ENCODE measurements at regions not wholly inside any gene's neighbourhood (a gene's known extent, or its start where the extent isn't known, plus 50 kb on each side); places are given as distances from the start of the nearest gene placed in this dataset.

DNA sequence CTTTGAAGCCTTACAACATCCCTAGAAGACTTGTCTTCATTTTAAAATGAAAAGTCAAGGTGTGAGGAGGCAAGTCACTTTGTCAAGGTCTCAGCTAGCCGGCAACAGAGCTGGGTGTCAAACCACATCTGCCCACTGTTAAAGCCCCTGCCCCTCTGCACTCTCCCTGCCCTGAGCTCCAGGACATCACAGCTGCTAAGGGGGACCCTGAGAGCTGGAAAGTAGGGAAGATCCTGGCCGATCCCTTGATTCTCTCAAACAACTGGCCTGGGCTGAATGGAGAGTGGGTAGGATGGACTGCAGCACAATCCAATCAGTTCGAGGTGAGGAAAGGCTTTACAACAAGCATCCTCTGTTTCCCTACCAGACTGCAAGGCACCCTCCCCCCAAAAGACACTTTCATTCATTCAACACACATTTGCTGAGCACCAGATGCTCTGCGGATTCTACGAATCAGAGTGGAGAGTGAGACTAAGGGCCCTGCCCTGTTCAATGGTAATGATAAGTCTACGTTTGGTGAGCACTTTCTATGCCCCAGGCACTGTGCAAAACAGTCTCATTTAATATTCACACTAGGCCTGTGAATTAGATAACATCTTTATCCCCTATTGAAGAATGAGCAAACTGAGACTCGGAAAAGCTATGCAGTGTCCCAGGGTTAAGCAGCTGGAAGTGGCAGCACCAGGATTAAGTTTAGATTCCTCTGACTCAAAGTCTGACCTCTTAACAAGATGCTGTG is 148.1 kb downstream of the HERPUD2 start:
- no peak for TF ChIP-seq CSDC2 (CRISPR knock-in tag; IDR thresholded peaks at IDR 0.05)
- TF ChIP-seq RARB (CRISPR knock-in tag; IDR thresholded peaks at IDR 0.05): no peak
- TF ChIP-seq SNAI2 (CRISPR knock-in tag; IDR thresholded peaks at IDR 0.05): no peak
- TF ChIP-seq TOX (CRISPR knock-in tag; IDR thresholded peaks at IDR 0.05; ENCODE audit: borderline replicate concordance): no peak
- no peak for TF ChIP-seq OSR1 (CRISPR knock-in tag; IDR thresholded peaks at IDR 0.05)
- no peak for TF ChIP-seq ESRRG (CRISPR knock-in tag; IDR thresholded peaks at IDR 0.05)
- no peak for TF ChIP-seq ZFP3 (CRISPR knock-in tag; IDR thresholded peaks at IDR 0.05)
- no peak for TF ChIP-seq BACH2 (CRISPR knock-in tag; IDR thresholded peaks at IDR 0.05; ENCODE audit: borderline replicate concordance)
- TF ChIP-seq, protein P1, sequence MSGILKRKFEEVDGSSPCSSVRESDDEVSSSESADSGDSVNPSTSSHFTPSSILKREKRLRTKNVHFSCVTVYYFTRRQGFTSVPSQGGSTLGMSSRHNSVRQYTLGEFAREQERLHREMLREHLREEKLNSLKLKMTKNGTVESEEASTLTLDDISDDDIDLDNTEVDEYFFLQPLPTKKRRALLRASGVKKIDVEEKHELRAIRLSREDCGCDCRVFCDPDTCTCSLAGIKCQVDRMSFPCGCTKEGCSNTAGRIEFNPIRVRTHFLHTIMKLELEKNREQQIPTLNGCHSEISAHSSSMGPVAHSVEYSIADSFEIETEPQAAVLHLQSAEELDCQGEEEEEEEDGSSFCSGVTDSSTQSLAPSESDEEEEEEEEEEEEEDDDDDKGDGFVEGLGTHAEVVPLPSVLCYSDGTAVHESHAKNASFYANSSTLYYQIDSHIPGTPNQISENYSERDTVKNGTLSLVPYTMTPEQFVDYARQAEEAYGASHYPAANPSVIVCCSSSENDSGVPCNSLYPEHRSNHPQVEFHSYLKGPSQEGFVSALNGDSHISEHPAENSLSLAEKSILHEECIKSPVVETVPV (CRISPR knock-in tag; IDR thresholded peaks at IDR 0.05): no peak
- no peak for TF ChIP-seq ZC3H10 (CRISPR knock-in tag; IDR thresholded peaks at IDR 0.05)
- no peak for TF ChIP-seq TCF4 (CRISPR knock-in tag; IDR thresholded peaks at IDR 0.05; ENCODE audit: borderline replicate concordance)
- TF ChIP-seq ZNF70 (CRISPR knock-in tag; IDR thresholded peaks at IDR 0.05): no peak
- TF ChIP-seq, protein P2, sequence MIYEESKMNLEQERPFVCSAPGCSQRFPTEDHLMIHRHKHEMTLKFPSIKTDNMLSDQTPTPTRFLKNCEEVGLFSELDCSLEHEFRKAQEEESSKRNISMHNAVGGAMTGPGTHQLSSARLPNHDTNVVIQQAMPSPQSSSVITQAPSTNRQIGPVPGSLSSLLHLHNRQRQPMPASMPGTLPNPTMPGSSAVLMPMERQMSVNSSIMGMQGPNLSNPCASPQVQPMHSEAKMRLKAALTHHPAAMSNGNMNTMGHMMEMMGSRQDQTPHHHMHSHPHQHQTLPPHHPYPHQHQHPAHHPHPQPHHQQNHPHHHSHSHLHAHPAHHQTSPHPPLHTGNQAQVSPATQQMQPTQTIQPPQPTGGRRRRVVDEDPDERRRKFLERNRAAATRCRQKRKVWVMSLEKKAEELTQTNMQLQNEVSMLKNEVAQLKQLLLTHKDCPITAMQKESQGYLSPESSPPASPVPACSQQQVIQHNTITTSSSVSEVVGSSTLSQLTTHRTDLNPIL (CRISPR knock-in tag; IDR thresholded peaks at IDR 0.05; ENCODE audit: low read depth): no peak
- TF ChIP-seq ZFP30 (CRISPR knock-in tag; IDR thresholded peaks at IDR 0.05): no peak
- TF ChIP-seq ZNF565 (CRISPR knock-in tag; conservative IDR thresholded peaks at IDR 0.05; ENCODE audit: low read depth): no peak
- TF ChIP-seq, protein P3, sequence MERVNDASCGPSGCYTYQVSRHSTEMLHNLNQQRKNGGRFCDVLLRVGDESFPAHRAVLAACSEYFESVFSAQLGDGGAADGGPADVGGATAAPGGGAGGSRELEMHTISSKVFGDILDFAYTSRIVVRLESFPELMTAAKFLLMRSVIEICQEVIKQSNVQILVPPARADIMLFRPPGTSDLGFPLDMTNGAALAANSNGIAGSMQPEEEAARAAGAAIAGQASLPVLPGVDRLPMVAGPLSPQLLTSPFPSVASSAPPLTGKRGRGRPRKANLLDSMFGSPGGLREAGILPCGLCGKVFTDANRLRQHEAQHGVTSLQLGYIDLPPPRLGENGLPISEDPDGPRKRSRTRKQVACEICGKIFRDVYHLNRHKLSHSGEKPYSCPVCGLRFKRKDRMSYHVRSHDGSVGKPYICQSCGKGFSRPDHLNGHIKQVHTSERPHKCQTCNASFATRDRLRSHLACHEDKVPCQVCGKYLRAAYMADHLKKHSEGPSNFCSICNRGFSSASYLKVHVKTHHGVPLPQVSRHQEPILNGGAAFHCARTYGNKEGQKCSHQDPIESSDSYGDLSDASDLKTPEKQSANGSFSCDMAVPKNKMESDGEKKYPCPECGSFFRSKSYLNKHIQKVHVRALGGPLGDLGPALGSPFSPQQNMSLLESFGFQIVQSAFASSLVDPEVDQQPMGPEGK (CRISPR knock-in tag; IDR thresholded peaks at IDR 0.05; ENCODE audit: borderline replicate concordance): no peak
- TF ChIP-seq ZNF8 (CRISPR knock-in tag; IDR thresholded peaks at IDR 0.05): no peak
- TF ChIP-seq ISL1 (CRISPR knock-in tag; IDR thresholded peaks at IDR 0.05): no peak
- no peak for TF ChIP-seq PPARA (CRISPR knock-in tag; IDR thresholded peaks at IDR 0.05; ENCODE audit: borderline replicate concordance)
- no peak for TF ChIP-seq ARNTL (CRISPR knock-in tag; IDR thresholded peaks at IDR 0.05; ENCODE audit: borderline replicate concordance, low read depth)
- no peak for ATAC-seq

DNA sequence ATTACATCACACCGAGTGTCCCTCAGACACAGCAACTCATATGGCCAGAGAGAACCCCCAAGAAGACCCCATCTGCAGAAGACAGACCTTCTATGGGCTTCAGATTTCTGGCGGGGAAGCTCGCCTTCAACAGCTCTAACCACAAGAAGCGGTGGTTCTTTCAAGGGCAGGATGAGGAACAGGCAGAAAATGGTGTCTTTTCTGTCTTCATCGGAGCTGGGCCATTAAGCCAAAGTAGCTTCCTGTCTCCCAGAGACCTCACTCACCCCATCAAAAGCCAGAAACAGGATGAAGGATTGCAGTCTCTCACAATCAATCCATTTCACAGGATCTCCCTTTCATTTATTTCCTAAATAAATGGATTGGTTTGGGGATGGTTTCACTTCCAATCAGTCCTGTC is 149.1 kb downstream of the HERPUD2 start:
- no peak for ATAC-seq

More for the DNA sequence above, 149.1 kb downstream of the HERPUD2 start:
- TF ChIP-seq, protein P1 (CRISPR knock-in tag; IDR thresholded peaks at IDR 0.05): no peak
- TF ChIP-seq, protein P3 (CRISPR knock-in tag; IDR thresholded peaks at IDR 0.05; ENCODE audit: borderline replicate concordance): no peak
- no peak for TF ChIP-seq BACH2 (CRISPR knock-in tag; IDR thresholded peaks at IDR 0.05; ENCODE audit: borderline replicate concordance)
- TF ChIP-seq GLIS3 (CRISPR knock-in tag; IDR thresholded peaks at IDR 0.05): no peak
- TF ChIP-seq, protein P4, sequence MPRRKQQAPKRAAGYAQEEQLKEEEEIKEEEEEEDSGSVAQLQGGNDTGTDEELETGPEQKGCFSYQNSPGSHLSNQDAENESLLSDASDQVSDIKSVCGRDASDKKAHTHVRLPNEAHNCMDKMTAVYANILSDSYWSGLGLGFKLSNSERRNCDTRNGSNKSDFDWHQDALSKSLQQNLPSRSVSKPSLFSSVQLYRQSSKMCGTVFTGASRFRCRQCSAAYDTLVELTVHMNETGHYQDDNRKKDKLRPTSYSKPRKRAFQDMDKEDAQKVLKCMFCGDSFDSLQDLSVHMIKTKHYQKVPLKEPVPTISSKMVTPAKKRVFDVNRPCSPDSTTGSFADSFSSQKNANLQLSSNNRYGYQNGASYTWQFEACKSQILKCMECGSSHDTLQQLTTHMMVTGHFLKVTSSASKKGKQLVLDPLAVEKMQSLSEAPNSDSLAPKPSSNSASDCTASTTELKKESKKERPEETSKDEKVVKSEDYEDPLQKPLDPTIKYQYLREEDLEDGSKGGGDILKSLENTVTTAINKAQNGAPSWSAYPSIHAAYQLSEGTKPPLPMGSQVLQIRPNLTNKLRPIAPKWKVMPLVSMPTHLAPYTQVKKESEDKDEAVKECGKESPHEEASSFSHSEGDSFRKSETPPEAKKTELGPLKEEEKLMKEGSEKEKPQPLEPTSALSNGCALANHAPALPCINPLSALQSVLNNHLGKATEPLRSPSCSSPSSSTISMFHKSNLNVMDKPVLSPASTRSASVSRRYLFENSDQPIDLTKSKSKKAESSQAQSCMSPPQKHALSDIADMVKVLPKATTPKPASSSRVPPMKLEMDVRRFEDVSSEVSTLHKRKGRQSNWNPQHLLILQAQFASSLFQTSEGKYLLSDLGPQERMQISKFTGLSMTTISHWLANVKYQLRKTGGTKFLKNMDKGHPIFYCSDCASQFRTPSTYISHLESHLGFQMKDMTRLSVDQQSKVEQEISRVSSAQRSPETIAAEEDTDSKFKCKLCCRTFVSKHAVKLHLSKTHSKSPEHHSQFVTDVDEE (CRISPR knock-in tag; IDR thresholded peaks at IDR 0.05): no peak
- no peak for TF ChIP-seq ISL1 (CRISPR knock-in tag; IDR thresholded peaks at IDR 0.05)
- no peak for TF ChIP-seq ZFP3 (CRISPR knock-in tag; IDR thresholded peaks at IDR 0.05)
- TF ChIP-seq ZNF8 (CRISPR knock-in tag; IDR thresholded peaks at IDR 0.05): no peak
- TF ChIP-seq, protein P2 (CRISPR knock-in tag; IDR thresholded peaks at IDR 0.05; ENCODE audit: low read depth): no peak
- TF ChIP-seq ARNTL (CRISPR knock-in tag; IDR thresholded peaks at IDR 0.05; ENCODE audit: borderline replicate concordance, low read depth): no peak
- no peak for TF ChIP-seq ESRRG (CRISPR knock-in tag; IDR thresholded peaks at IDR 0.05)
- TF ChIP-seq TOX (CRISPR knock-in tag; IDR thresholded peaks at IDR 0.05; ENCODE audit: borderline replicate concordance): no peak
- TF ChIP-seq, protein P5, sequence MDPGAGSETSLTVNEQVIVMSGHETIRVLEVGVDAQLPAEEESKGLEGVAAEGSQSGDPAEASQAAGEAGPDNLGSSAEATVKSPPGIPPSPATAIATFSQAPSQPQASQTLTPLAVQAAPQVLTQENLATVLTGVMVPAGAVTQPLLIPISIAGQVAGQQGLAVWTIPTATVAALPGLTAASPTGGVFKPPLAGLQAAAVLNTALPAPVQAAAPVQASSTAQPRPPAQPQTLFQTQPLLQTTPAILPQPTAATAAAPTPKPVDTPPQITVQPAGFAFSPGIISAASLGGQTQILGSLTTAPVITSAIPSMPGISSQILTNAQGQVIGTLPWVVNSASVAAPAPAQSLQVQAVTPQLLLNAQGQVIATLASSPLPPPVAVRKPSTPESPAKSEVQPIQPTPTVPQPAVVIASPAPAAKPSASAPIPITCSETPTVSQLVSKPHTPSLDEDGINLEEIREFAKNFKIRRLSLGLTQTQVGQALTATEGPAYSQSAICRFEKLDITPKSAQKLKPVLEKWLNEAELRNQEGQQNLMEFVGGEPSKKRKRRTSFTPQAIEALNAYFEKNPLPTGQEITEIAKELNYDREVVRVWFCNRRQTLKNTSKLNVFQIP (CRISPR knock-in tag; IDR thresholded peaks at IDR 0.05; ENCODE audit: borderline replicate concordance, low read depth): no peak
- TF ChIP-seq ZC3H10 (CRISPR knock-in tag; IDR thresholded peaks at IDR 0.05): no peak
- no peak for TF ChIP-seq SNAI2 (CRISPR knock-in tag; IDR thresholded peaks at IDR 0.05)
- no peak for TF ChIP-seq ZNF70 (CRISPR knock-in tag; IDR thresholded peaks at IDR 0.05)
- no peak for TF ChIP-seq ZFP30 (CRISPR knock-in tag; IDR thresholded peaks at IDR 0.05)
- no peak for TF ChIP-seq CSDC2 (CRISPR knock-in tag; IDR thresholded peaks at IDR 0.05)
- no peak for TF ChIP-seq TCF4 (CRISPR knock-in tag; IDR thresholded peaks at IDR 0.05; ENCODE audit: borderline replicate concordance)
